T-cell (primary cell): ENCODE measurements at regions not wholly inside any gene's neighbourhood (a gene's known extent, or its start where the extent isn't known, plus 50 kb on each side); places are given as distances from the start of the nearest gene placed in this dataset.

Source experiments
- ATAC-seq, 4 experiments: fragments of 200-7000 bp in 3 of 4; fragments of 150-1000 bp in 1 of 4; cut with Tn5 transposase; replicated peaks in 1 of 4; 1 replicate in 3 of 4; 2 replicates in 1 of 4; pipeline ENCODE4 v1.10.0; 2021; ENCODE audit warnings: moderate library complexity in 3 of 4, mild to moderate bottlenecking in 2 of 4, moderate number of reproducible peaks in 1 of 4
- CTCF ChIA-PET, 2 donors: fragments of 300-600 bp; sonication (Branson Sonifier 250); formaldehyde crosslinking; loops; one replicate each; lab custom pipeline; 2022; ENCODE audit warnings: antibody characterized with exemption in 2 of 2; lab: Charles Lee
- POLR2A ChIA-PET, 2 donors: fragments of 300-600 bp; sonication (Branson Sonifier 250); formaldehyde crosslinking; loops; one replicate each; lab custom pipeline; 2022; ENCODE audit warnings: antibody characterized with exemption in 2 of 2; lab: Charles Lee
- DNase-seq, 35 experiments: peaks; one replicate each; pipeline versions ENCODE4 v3.0.0 to v3.0.0-alpha.2; 2013 to 2023
- H3K27ac ChIP-seq: one replicate; pipeline ENCODE4 v1.5.1; 2013; ENCODE audit warnings: low read length
- H3K27me3 ChIP-seq, 2 experiments: replicated peaks in 1 of 2; 1 replicate in 1 of 2; 2 replicates in 1 of 2; pipeline versions ENCODE4 v1.6.1 to v1.7.0; 2013; ENCODE audit warnings: low read length in 1 of 2, mixed read lengths in 1 of 2; ENCODE audit not compliant: control insufficient read depth in 2 of 2, insufficient read depth in 2 of 2; ENCODE audit errors: extremely low read depth in 1 of 2
- H3K36me3 ChIP-seq, 2 donors: 1 replicate in 1 of 2; 2 replicates in 1 of 2; pipeline versions ENCODE4 v1.6.1 to v1.7.0; 2013; ENCODE audit warnings: low read length in 1 of 2; ENCODE audit not compliant: control insufficient read depth in 2 of 2, insufficient read depth in 1 of 2; ENCODE audit errors: extremely low read depth in 1 of 2
- H3K4me1 ChIP-seq, 2 experiments: 1 replicate in 1 of 2; 2 replicates in 1 of 2; pipeline versions ENCODE4 v1.6.1 to v1.7.0; 2013; ENCODE audit warnings: low read length in 2 of 2, mixed read lengths in 1 of 2; ENCODE audit not compliant: insufficient read depth in 2 of 2, control insufficient read depth in 1 of 2; ENCODE audit errors: extremely low read depth in 1 of 2
- H3K4me3 ChIP-seq, 2 donors: 1 replicate in 1 of 2; 2 replicates in 1 of 2; pipeline versions ENCODE4 v1.5.1 to v1.7.0; 2013; ENCODE audit warnings: mild to moderate bottlenecking in 2 of 2, low read length in 1 of 2, moderate library complexity in 1 of 2; ENCODE audit not compliant: control insufficient read depth in 1 of 2; ENCODE audit errors: extremely low read depth in 1 of 2
- H3K9me3 ChIP-seq: 2 replicates; pipeline ENCODE4 v1.7.0; 2013
- H3K27ac Mint-ChIP-seq, 2 donors: one replicate each; pipeline ENCODE4 v1.8.0; 2020 to 2021; ENCODE audit warnings: mild to moderate bottlenecking in 2 of 2, mixed read lengths in 2 of 2
- H3K27me3 Mint-ChIP-seq, 2 donors: one replicate each; pipeline ENCODE4 v1.8.0; 2021 to 2022; ENCODE audit warnings: mixed read lengths in 2 of 2
- H3K36me3 Mint-ChIP-seq: one replicate; pipeline ENCODE4 v1.8.0; 2021; ENCODE audit warnings: mixed read lengths
- H3K4me1 Mint-ChIP-seq, 3 donors: one replicate each; pipeline ENCODE4 v1.8.0; 2020 to 2022; ENCODE audit warnings: mixed read lengths in 3 of 3, mild to moderate bottlenecking in 1 of 3
- H3K4me3 Mint-ChIP-seq, 3 donors: one replicate each; pipeline ENCODE4 v1.8.0; 2020 to 2022; ENCODE audit warnings: mild to moderate bottlenecking in 3 of 3, mixed read lengths in 3 of 3, moderate library complexity in 3 of 3
- H3K9me3 Mint-ChIP-seq, 3 donors: one replicate each; pipeline ENCODE4 v1.8.0; 2020 to 2022; ENCODE audit warnings: mixed read lengths in 3 of 3
- WGBS: methylation state at CpG from one replicate; pipeline ENCODE4 v1.1.5; 2013; ENCODE audit warnings: missing lambda C conversion rate; ENCODE audit not compliant: insufficient coverage; 5-methylcytosine and 5-hydroxymethylcytosine counted together

DNA sequence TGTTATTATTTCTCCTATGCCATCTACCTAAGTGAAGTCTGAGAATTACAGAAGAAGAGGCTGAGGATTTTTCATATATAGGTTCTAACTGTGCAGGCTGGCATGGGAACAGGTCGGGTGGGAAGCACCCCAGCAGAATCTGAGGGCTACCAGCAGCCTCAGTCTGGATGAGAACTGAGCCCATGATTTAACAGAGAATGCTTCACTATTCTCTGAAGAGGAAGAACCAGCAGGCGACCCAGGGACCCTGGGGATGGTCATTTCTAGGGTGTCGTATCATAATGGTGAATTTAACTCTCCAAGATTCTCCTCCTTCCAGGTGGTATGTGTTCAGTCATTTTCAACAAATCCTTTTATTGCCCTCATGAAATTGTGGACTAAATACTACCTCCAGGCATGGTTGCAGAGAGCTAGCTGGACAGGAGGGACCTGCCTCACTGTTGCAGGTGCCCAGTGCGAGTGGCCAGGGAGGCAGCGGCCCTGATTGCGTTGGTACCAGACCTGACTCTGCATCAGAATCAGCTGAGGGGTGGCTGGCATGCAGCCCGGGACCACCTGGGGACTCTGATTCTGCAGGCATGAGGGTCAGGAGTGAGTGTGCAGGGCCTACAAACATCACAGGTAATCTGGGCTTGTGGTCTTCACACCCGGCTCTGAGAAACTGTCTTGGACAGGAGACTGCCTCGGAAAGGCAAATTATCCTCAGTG, 272.2 kb downstream of the TSN start:
- Mint-ChIP-seq H3K27ac (no peak overlapping the region), H3K27me3 (peaks cover 7 to 9% of the 10 kb centered on the region in 2 donors), H3K36me3 (no peaks in the 10 kb centered on the region), H3K4me3 (no peak overlapping the region), H3K4me1 (peaks cover 0 to 6% (median 0%) of the 10 kb centered on the region in 3 donors), H3K9me3 (no peaks in the 10 kb centered on the region)
- ATAC-seq (no peak), DNase-seq (no peak)
- no peak overlapping the region for H3K27ac ChIP-seq
- H3K9me3 ChIP-seq = no peaks in the 10 kb centered on the region
- no peaks in the 10 kb centered on the region for H3K4me1 ChIP-seq
- POLR2A ChIA-PET = no interaction called here
- H3K36me3 ChIP-seq = no peaks in the 10 kb centered on the region
- CTCF ChIA-PET = no interaction called here
- no peaks in the 10 kb centered on the region for H3K27me3 ChIP-seq
- 79% methylated on average over 5 of the region's 9 CpGs for WGBS
- H3K4me3 ChIP-seq = no peak overlapping the region

DNA sequence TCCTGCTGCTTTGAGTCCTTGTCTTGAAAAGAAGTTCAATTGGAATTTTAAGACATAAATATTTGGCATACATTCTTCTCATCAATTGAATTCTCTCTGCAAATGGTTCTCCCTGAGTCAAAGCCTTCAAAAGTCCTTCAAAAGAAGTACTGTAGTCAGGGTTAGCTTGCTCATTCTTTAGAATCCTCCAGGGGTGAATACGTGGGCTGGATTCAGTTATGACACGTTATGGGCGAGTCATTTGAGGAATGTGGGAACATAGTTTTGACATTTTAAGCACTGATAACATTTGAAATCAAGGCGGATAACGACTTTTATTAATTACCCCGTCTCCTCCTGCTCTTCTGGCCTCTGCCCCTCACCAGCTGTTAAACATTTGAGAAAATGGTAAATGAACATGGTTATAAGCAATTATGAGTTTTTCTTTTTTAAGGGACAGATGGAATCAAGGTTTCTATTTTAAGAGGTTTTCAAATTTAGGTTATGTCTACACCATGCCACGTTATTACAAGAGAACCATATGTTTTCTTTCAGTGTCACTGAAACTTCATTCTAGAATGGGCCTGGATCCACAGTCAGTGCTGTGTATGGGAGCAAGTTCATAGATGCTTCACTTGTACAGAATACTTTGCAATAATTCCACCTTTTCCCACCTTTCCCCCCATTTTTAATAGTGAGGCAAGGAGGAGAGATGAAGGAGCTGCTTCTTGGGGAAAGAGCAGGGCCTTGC, 273.1 kb downstream of the TSN start:
- CTCF ChIA-PET = no interaction called here
- Mint-ChIP-seq H3K27me3 (peaks cover 7 to 9% of the 10 kb centered on the region in 2 donors), H3K36me3 (no peaks in the 10 kb centered on the region), H3K9me3 (no peaks in the 10 kb centered on the region), H3K4me1 (peaks cover 0 to 6% (median 0%) of the 10 kb centered on the region in 3 donors), H3K27ac (no peak overlapping the region), H3K4me3 (no peak overlapping the region)
- Histone ChIP-seq H3K4me1 (no peaks in the 10 kb centered on the region), H3K9me3 (no peaks in the 10 kb centered on the region), H3K27me3 (no peaks in the 10 kb centered on the region), H3K36me3 (no peaks in the 10 kb centered on the region), H3K27ac (no peak overlapping the region), H3K4me3 (no peak overlapping the region)
- ATAC-seq (no peak), DNase-seq (no peak)
- 89% methylated on average over 3 of the region's 7 CpGs for WGBS
- POLR2A ChIA-PET = no interaction called here

DNA sequence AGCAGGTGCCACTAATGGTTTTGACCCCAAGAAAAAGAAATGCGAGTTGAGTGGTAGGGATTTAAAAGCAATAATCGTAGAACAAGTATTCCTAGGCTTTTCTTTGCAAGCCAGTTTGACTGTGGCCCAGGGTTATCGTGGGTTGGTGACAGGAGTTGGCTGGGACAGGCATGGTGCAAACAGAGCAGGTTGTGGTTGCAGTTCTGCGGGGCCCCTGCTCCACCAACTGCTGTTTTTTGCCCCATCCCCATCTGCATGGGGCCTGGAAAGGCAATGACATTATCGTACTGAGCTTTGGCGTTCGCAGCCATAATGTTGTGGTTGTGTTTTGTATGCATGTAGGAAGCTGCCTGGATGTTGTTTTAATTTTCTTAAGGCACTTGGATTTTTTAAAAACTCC, 274.0 kb downstream of the TSN start:
- peaks cover 5 to 7% of the 10 kb centered on the region in 2 donors for H3K27me3 Mint-ChIP-seq
- H3K4me3 Mint-ChIP-seq = no peak overlapping the region
- Histone ChIP-seq H3K4me3 (no peak overlapping the region), H3K27me3 (no peaks in the 10 kb centered on the region), H3K4me1 (no peaks in the 10 kb centered on the region), H3K36me3 (no peaks in the 10 kb centered on the region), H3K9me3 (no peaks in the 10 kb centered on the region), H3K27ac (no peak overlapping the region)
- H3K9me3 Mint-ChIP-seq = no peaks in the 10 kb centered on the region
- H3K27ac Mint-ChIP-seq = no peak overlapping the region
- ChIA-PET POLR2A (no interaction called here), CTCF (interaction anchor here in 1 of 2 donors (0.6 kb wide), 1 partner anchor 16 kb away, joined by 3 read pairs; no protein-coding TSS in a partner anchor)
- H3K36me3 Mint-ChIP-seq = no peaks in the 10 kb centered on the region
- 75% methylated on average over 5 of the region's 7 CpGs for WGBS
- DNase-seq (no peak), ATAC-seq (no peak)
- peaks cover 0 to 6% (median 0%) of the 10 kb centered on the region in 3 donors for H3K4me1 Mint-ChIP-seq

DNA sequence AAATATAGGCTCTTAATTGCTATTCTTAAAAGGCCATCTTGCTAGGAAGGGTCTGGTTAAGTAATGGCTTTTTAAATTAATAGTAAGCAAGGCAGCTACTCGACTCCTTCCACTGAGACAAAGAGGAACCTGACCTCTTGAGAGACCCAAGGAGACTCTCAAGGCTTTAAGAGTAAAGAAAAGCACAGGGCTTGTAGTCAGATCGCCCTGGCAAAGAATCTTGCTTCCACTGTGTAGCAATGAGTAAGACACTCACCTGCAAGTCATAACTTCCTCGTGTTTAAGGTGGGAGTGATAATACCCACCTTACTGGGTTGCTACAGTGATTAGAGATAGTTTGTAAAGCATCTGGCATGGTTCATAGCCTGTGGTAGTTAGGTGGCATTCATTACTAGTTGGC, 274.5 kb downstream of the TSN start:
- Mint-ChIP-seq H3K36me3 (no peaks in the 10 kb centered on the region), H3K27me3 (peaks cover 3 to 5% of the 10 kb centered on the region in 2 donors), H3K27ac (no peak overlapping the region), H3K9me3 (no peaks in the 10 kb centered on the region), H3K4me1 (peaks cover 0 to 6% (median 0%) of the 10 kb centered on the region in 3 donors), H3K4me3 (no peak overlapping the region)
- WGBS = no CpG with 5 or more reads among the region's 3 CpGs
- ATAC-seq = no peak
- Histone ChIP-seq H3K27ac (no peak overlapping the region), H3K36me3 (no peaks in the 10 kb centered on the region), H3K4me1 (no peaks in the 10 kb centered on the region), H3K27me3 (no peaks in the 10 kb centered on the region), H3K9me3 (no peaks in the 10 kb centered on the region), H3K4me3 (no peak overlapping the region)
- DNase-seq = no peak
- CTCF ChIA-PET = no interaction called here
- POLR2A ChIA-PET = no interaction called here

DNA sequence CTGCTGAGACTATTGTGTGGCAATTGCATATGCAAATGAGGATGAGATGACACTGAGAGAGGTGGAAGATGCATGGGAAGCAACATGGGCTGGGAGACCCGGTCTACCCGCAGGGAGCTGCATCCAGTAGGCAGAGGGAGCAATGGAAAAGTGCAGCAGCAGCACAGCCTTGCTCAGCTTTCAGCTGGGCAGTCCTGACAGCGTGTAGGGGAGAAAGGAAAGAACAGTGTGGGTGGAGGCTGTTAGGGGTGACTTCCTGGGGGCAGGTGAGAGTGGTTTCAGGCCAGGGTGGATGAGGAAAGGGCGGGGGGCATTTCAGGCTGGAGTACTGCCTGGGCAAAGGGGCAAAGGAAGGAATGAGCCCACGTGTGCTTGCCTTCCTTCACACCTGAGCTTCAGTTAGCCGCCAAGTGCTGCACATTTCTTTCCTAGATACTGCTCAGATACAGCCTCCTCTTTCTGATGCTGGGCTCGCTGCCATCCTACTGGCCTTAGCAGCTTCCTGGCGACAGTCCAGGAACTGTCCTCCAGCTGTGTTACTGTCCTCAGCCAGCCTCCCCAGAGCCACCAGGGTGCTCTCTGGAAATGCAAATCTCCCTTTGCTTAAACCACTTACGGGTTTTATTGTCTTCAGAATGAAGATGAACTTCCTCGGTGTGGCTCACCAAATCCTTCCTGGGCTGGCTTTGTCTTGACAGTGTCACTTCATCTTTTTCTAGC, 276.3 kb downstream of the TSN start:
- Histone ChIP-seq H3K4me1 (no peaks in the 10 kb centered on the region), H3K4me3 (no peak overlapping the region), H3K27ac (no peak overlapping the region), H3K36me3 (no peaks in the 10 kb centered on the region), H3K27me3 (no peaks in the 10 kb centered on the region), H3K9me3 (no peaks in the 10 kb centered on the region)
- ATAC-seq = no peak
- Mint-ChIP-seq H3K27me3 (peaks cover 0 to 5% of the 10 kb centered on the region in 2 donors), H3K27ac (no peak overlapping the region), H3K36me3 (no peaks in the 10 kb centered on the region), H3K4me3 (no peak overlapping the region), H3K4me1 (peaks cover 0 to 6% (median 0%) of the 10 kb centered on the region in 3 donors), H3K9me3 (no peaks in the 10 kb centered on the region)
- ChIA-PET POLR2A (no interaction called here), CTCF (no interaction called here)
- 35% methylated on average over 8 of the region's 10 CpGs for WGBS
- DNase-seq = no peak

DNA sequence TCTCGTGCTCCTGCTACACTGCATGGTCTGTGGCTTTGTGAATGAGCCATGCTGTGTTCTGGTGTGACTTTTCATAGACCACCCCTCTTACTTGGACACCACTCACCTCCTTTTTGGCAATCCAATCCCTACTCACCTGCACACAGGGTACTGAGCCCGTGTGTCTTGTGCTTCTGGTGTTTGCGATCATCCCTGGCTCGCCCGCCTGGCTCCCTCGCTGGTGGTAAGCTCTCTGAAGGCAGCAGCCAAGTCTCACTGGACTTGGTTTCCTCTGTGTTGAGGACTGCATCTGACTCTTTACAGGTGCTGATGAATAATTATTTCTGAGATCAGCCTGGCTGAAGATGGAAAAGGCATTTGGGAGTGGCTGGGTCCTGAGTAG, 276.8 kb downstream of the TSN start:
- H3K4me3 ChIP-seq = no peak overlapping the region
- Mint-ChIP-seq H3K36me3 (no peaks in the 10 kb centered on the region), H3K27ac (no peak overlapping the region), H3K4me3 (no peak overlapping the region), H3K4me1 (peaks cover 0 to 6% (median 0%) of the 10 kb centered on the region in 3 donors), H3K9me3 (no peaks in the 10 kb centered on the region), H3K27me3 (peaks cover 0 to 5% of the 10 kb centered on the region in 2 donors)
- DNase-seq (no peak), ATAC-seq (no peak)
- no peak overlapping the region for H3K27ac ChIP-seq
- POLR2A ChIA-PET = no interaction called here
- H3K36me3 ChIP-seq = no peaks in the 10 kb centered on the region
- WGBS = 62% methylated on average over 6 of the region's 6 CpGs
- H3K9me3 ChIP-seq = no peaks in the 10 kb centered on the region
- CTCF ChIA-PET = no interaction called here
- H3K27me3 ChIP-seq = no peaks in the 10 kb centered on the region
- H3K4me1 ChIP-seq = no peaks in the 10 kb centered on the region
